ENCODE measurements at regions not wholly inside any gene's neighbourhood (a gene's known extent, or its start where the extent isn't known, plus 50 kb on each side); places are given as distances from the start of the nearest gene placed in this dataset.

DNA sequence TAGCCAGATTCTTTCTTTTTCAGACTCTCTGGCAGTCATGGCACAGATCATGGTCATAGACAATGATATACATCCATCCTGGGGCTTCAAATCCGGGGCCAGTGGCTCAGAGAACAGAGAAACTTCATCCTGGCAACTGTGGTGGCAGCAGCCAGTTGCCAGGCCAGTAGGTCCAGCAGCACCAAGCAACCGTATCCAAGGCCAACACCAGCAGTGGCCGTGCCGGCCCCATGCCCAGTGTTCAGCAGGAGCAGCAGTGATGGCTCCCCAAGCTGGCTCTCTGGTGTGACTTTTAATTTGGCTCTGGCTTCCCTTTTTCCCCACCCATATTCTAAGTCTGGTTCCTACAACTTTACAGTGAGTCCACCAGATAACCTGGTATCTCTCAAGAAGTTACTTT, 300.5 kb downstream of the DEPDC1B start:
- TF ChIP-seq, protein P1, sequence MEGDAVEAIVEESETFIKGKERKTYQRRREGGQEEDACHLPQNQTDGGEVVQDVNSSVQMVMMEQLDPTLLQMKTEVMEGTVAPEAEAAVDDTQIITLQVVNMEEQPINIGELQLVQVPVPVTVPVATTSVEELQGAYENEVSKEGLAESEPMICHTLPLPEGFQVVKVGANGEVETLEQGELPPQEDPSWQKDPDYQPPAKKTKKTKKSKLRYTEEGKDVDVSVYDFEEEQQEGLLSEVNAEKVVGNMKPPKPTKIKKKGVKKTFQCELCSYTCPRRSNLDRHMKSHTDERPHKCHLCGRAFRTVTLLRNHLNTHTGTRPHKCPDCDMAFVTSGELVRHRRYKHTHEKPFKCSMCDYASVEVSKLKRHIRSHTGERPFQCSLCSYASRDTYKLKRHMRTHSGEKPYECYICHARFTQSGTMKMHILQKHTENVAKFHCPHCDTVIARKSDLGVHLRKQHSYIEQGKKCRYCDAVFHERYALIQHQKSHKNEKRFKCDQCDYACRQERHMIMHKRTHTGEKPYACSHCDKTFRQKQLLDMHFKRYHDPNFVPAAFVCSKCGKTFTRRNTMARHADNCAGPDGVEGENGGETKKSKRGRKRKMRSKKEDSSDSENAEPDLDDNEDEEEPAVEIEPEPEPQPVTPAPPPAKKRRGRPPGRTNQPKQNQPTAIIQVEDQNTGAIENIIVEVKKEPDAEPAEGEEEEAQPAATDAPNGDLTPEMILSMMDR (IDR thresholded peaks at IDR 0.05) = no peak
- no peak for TF ChIP-seq POLR2AphosphoS5 (IDR thresholded peaks at IDR 0.05)
